GM12878 (cell line): ENCODE measurements at regions not wholly inside any gene's neighbourhood (a gene's known extent, or its start where the extent isn't known, plus 50 kb on each side); places are given as distances from the start of the nearest gene placed in this dataset.

ENCODE experiments used
- ATAC-seq: fragments of 200-7000 bp; cut with Tn5 transposase; 3 replicates; pipeline ENCODE4 v1.9.1; 2020; ENCODE audit warnings: mild to moderate bottlenecking, moderate library complexity
- BruUV-seq: library from RNA; stranded (reverse); fragments of 400-500 nt; replicated peaks from 2 replicates; lab custom pipeline; 2021; lab: Mats Ljungman, UMichigan
- CTCF ChIA-PET: fragments of 300-600 bp; sonication (Branson Sonifier 250); formaldehyde crosslinking; extraction: SDS; loops from one replicate; lab custom pipeline; 2021; ENCODE audit warnings: inconsistent platforms; lab: Yijun Ruan, JAX
- POLR2A ChIA-PET: fragments of 350-600 bp; formaldehyde crosslinking; extraction: SDS; loops from one replicate; lab custom pipeline; 2021; ENCODE audit warnings: inconsistent platforms; lab: Charles Lee
- RAD21 ChIA-PET: fragments of 300-600 bp; sonication (Branson Sonifier 250); formaldehyde crosslinking; loops from one replicate; lab custom pipeline; 2023; ENCODE audit warnings: antibody characterized with exemption; ENCODE audit not compliant: unreplicated experiment; lab: Charles Lee
- SMC1A ChIA-PET: fragments of 300-600 bp; sonication (Branson Sonifier 250); formaldehyde crosslinking; loops from one replicate; lab custom pipeline; 2023; ENCODE audit not compliant: unreplicated experiment, uncharacterized antibody; lab: Charles Lee
- DNase-seq: peaks from one replicate; pipeline ENCODE4 v3.0.0-alpha.2; 2011; ENCODE audit warnings: low read depth, low spot score
- FAIRE-seq: peaks from 3 replicates; lab custom pipeline; 2011; peaks lifted over from hg19 to GRCh38; lab: Jason Lieb, UNC
- H2AFZ ChIP-seq: 2 replicates; pipeline ENCODE4 v1.6.0; 2011; ENCODE audit warnings: low read depth, low read length, control low read depth; ENCODE audit not compliant: control insufficient read depth
- H3K27ac ChIP-seq: 2 replicates; pipeline ENCODE4 v1.5.1; 2011; ENCODE audit warnings: control low read depth; ENCODE audit not compliant: control insufficient read depth, insufficient read depth
- H3K27me3 ChIP-seq, 2 experiments: replicated peaks in 1 of 2; 2 replicates each; pipeline versions ENCODE4 v1.6.0 to v1.6.1; 2011; ENCODE audit warnings: low read length in 1 of 2; ENCODE audit not compliant: control insufficient read depth in 2 of 2, insufficient read depth in 2 of 2
- H3K36me3 ChIP-seq, 2 experiments: 2 replicates each; pipeline ENCODE4 v1.5.1; 2011; ENCODE audit warnings: low read length in 1 of 2; ENCODE audit not compliant: control insufficient read depth in 2 of 2, insufficient read depth in 2 of 2
- H3K4me1 ChIP-seq: 2 replicates; pipeline ENCODE4 v1.6.1; 2011; ENCODE audit warnings: mild to moderate bottlenecking, low read length, moderate library complexity, mixed read lengths; ENCODE audit not compliant: control insufficient read depth, insufficient read depth
- H3K4me2 ChIP-seq: 2 replicates; pipeline ENCODE4 v1.6.0; 2011; ENCODE audit warnings: control low read depth; ENCODE audit not compliant: control insufficient read depth, insufficient read depth
- H3K4me3 ChIP-seq: fragments of 200-600 bp; sonication (generic); 2 replicates; pipeline ENCODE4 v1.5.1; 2016
- H3K79me2 ChIP-seq: 2 replicates; pipeline ENCODE4 v1.6.0; 2011; ENCODE audit warnings: low read length; ENCODE audit not compliant: control insufficient read depth, insufficient read depth
- H3K9ac ChIP-seq: 2 replicates; pipeline ENCODE4 v1.8.0; 2011; ENCODE audit warnings: low read length, control low read depth, mixed read lengths; ENCODE audit not compliant: control insufficient read depth, insufficient read depth
- H3K9me3 ChIP-seq: replicated peaks from 3 replicates; pipeline ENCODE4 v1.5.1; 2011; ENCODE audit warnings: mild to moderate bottlenecking, low read length; ENCODE audit not compliant: control insufficient read depth, insufficient read depth
- H4K20me1 ChIP-seq: 2 replicates; pipeline ENCODE4 v1.6.0; 2011; ENCODE audit not compliant: control insufficient read depth, insufficient read depth
- ATF7 ChIP-seq: fragments of 450-650 bp; IDR thresholded peaks from 2 replicates; pipeline ENCODE4 v1.6.1; 2016; ENCODE audit warnings: low read depth, mild to moderate bottlenecking
- BHLHE40 ChIP-seq, 2 experiments: fragments of 450-650 bp in 1 of 2; IDR thresholded peaks; 2 replicates each; pipeline ENCODE4 v1.6.1; 2011 to 2017; ENCODE audit warnings: low read depth in 2 of 2, borderline replicate concordance in 1 of 2, improper control_type of control experiment in 1 of 2, low read length in 1 of 2, mild to moderate bottlenecking in 1 of 2
- CHD1 ChIP-seq: IDR thresholded peaks from 2 replicates; pipeline ENCODE4 v1.6.1; 2012; ENCODE audit warnings: low read depth, low read length, improper control_type of control experiment
- CUX1 ChIP-seq: IDR thresholded peaks from 2 replicates; pipeline ENCODE4 v1.6.1; 2012; ENCODE audit warnings: improper control_type of control experiment, low read depth, low read length; ENCODE audit not compliant: insufficient replicate concordance
- ELK1 ChIP-seq: IDR thresholded peaks from 2 replicates; pipeline ENCODE4 v1.6.1; 2012; ENCODE audit warnings: low read depth, low read length, improper control_type of control experiment
- EP300 ChIP-seq, 2 experiments: fragments of 150-350 bp in 1 of 2; IDR thresholded peaks; 2 replicates each; pipeline ENCODE4 v1.6.1; 2011 to 2012; ENCODE audit warnings: low read depth in 2 of 2, low read length in 2 of 2, borderline replicate concordance in 1 of 2, improper control_type of control experiment in 1 of 2, inconsistent platforms in 1 of 2; ENCODE audit not compliant: control insufficient read depth in 1 of 2
- ESRRA ChIP-seq: IDR thresholded peaks from 2 replicates; pipeline ENCODE4 v1.6.1; 2012; ENCODE audit warnings: mild to moderate bottlenecking, low read length, improper control_type of control experiment
- GATAD2B ChIP-seq: fragments of 450-650 bp; conservative IDR thresholded peaks from 2 replicates; pipeline ENCODE4 v1.6.1; 2017; ENCODE audit warnings: low read depth, mild to moderate bottlenecking, moderate library complexity
- HDAC2 ChIP-seq: fragments of 200-600 bp; sonication (generic); IDR thresholded peaks from 2 replicates; pipeline ENCODE4 v1.6.1; 2017
- LARP7 ChIP-seq: fragments of 450-650 bp; IDR thresholded peaks from 2 replicates; pipeline ENCODE4 v1.6.1; 2017; ENCODE audit warnings: mild to moderate bottlenecking
- MAX ChIP-seq: IDR thresholded peaks from 2 replicates; pipeline ENCODE4 v1.6.1; 2012; ENCODE audit warnings: low read depth, low read length, improper control_type of control experiment
- MYB ChIP-seq: fragments of 150-350 bp; IDR thresholded peaks from 2 replicates; pipeline ENCODE4 v1.6.1; 2014; ENCODE audit warnings: mild to moderate bottlenecking, low read depth, low read length, borderline replicate concordance
- NR2F1 ChIP-seq: fragments of 450-650 bp; conservative IDR thresholded peaks from 2 replicates; pipeline ENCODE4 v1.6.1; 2017; ENCODE audit warnings: mild to moderate bottlenecking
- SMAD1 ChIP-seq: fragments of 450-650 bp; IDR thresholded peaks from 2 replicates; pipeline ENCODE4 v1.6.1; 2018; ENCODE audit warnings: mild to moderate bottlenecking, low read depth; ENCODE audit not compliant: partially characterized antibody
- TCF7 ChIP-seq: IDR thresholded peaks from 2 replicates; pipeline ENCODE4 v1.6.1; 2014; ENCODE audit warnings: antibody characterized with exemption, borderline replicate concordance
- ZBTB33 ChIP-seq: fragments of 450-650 bp; IDR thresholded peaks from 2 replicates; pipeline ENCODE4 v1.6.1; 2017; ENCODE audit warnings: mild to moderate bottlenecking
- ZZZ3 ChIP-seq: IDR thresholded peaks from 2 replicates; pipeline ENCODE4 v1.6.1; 2011; ENCODE audit warnings: low read depth; ENCODE audit not compliant: control insufficient read depth, insufficient read length
- WGBS: methylation state at CpG from one replicate; pipeline ENCODE4 v1.1.6; 2016; ENCODE audit warnings: low lambda C conversion rate; ENCODE audit not compliant: insufficient replicate concordance, insufficient coverage; ENCODE audit errors: missing lambda C conversion rate; 5-methylcytosine and 5-hydroxymethylcytosine counted together
- in situ Hi-C: fragments of 300-500 bp; cut with MboI; formaldehyde crosslinking; loops from 9 replicates; pipeline ENCODE4 v1.14.3; 2018; ENCODE audit warnings: mixed read lengths
- intact Hi-C: fragments of 100-400 bp; cut with micrococcal nuclease; formaldehyde crosslinking; loops from one replicate; pipeline ENCODE4 v1.14.2; 2022; ENCODE audit not compliant: unreplicated experiment

- FAIRE-seq (no peak), DNase-seq (no peak), ATAC-seq (no peak)
- Histone ChIP-seq H3K79me2 (no peaks in the 10 kb centered on the region), H3K4me3 (no peak overlapping the region), H3K27me3 (no peaks in the 10 kb centered on the region), H3K9ac (no peak overlapping the region), H3K9me3 (no peaks in the 10 kb centered on the region), H3K4me2 (no peak overlapping the region), H3K27ac (no peak overlapping the region), H3K36me3 (no peaks in the 10 kb centered on the region), H3K4me1 (no peaks in the 10 kb centered on the region), H4K20me1 (no peaks in the 10 kb centered on the region), H2AFZ (no peak overlapping the region)
- BruUV-seq: no TSS peak
- ChIA-PET RAD21 (no interaction called here), SMC1A (no interaction called here), CTCF (no interaction called here), POLR2A (no interaction called here)
- intact Hi-C loops (no loop called here), in situ Hi-C loops (no loop called here)
- 14% methylated on average over 4 of the region's 4 CpGs for WGBS
- no peak for TF ChIP-seq CUX1
- TF ChIP-seq MAX: no peak
- TF ChIP-seq BHLHE40 (IDR thresholded peaks at IDR 0.05; ENCODE audit: borderline replicate concordance in 1 of 2, low read depth in 2 of 2, low read length in 1 of 2): no peak
- TF ChIP-seq SMAD1: no peak
- no peak for TF ChIP-seq GATAD2B
- TF ChIP-seq ZBTB33: no peak
- no peak for TF ChIP-seq HDAC2
- no peak for TF ChIP-seq LARP7
- no peak for TF ChIP-seq CHD1
- TF ChIP-seq EP300 (IDR thresholded peaks at IDR 0.05; ENCODE audit: borderline replicate concordance in 1 of 2, control insufficient read depth in 1 of 2, low read depth in 2 of 2, low read length in 2 of 2): no peak
- no peak for TF ChIP-seq ELK1
- TF ChIP-seq ATF7: no peak
- no peak for TF ChIP-seq ESRRA
- TF ChIP-seq MYB: no peak
- no peak for TF ChIP-seq NR2F1
- TF ChIP-seq ZZZ3: no peak
- TF ChIP-seq TCF7: no peak
Measured at GRCh38 chr14:84493779-84494178, 1036.2 kb upstream of the FLRT2 start.
